Parathyroid adenoma (tissue), 2 donors: ENCODE measurements at regions not wholly inside any gene's neighbourhood (a gene's known extent, or its start where the extent isn't known, plus 50 kb on each side); places are given as distances from the start of the nearest gene placed in this dataset.

Experiments used
- H2AFZ ChIP-seq: fragments of 300-600 bp; sonication (generic); one replicate; pipeline ENCODE4 v1.7.0; 2017; ENCODE audit warnings: antibody characterized with exemption, mild to moderate bottlenecking
- H3K27ac ChIP-seq: fragments of 300-600 bp; sonication (generic); one replicate; pipeline ENCODE4 v1.7.0; 2017
- H3K27me3 ChIP-seq: fragments of 300-600 bp; sonication (generic); one replicate; pipeline ENCODE4 v1.7.0; 2017; ENCODE audit warnings: low read length; ENCODE audit not compliant: control insufficient read depth, insufficient read depth
- H3K36me3 ChIP-seq: fragments of 300-600 bp; sonication (generic); one replicate; pipeline ENCODE4 v1.7.0; 2017; ENCODE audit warnings: low read length; ENCODE audit not compliant: control insufficient read depth, insufficient read depth
- H3K4me1 ChIP-seq: fragments of 300-600 bp; sonication (generic); one replicate; pipeline ENCODE4 v1.7.0; 2017; ENCODE audit warnings: control low read depth
- H3K4me2 ChIP-seq: fragments of 300-600 bp; sonication (generic); one replicate; pipeline ENCODE4 v1.7.0; 2017; ENCODE audit warnings: low read length
- H3K4me3 ChIP-seq: fragments of 300-600 bp; sonication (generic); one replicate; pipeline ENCODE4 v1.7.0; 2017; ENCODE audit warnings: low read depth, low read length
- H3K79me2 ChIP-seq: fragments of 300-600 bp; sonication (generic); one replicate; pipeline ENCODE4 v1.7.0; 2017; ENCODE audit warnings: control low read depth
- H3K9ac ChIP-seq: fragments of 300-600 bp; sonication (generic); one replicate; pipeline ENCODE4 v1.7.0; 2017; ENCODE audit warnings: mild to moderate bottlenecking
- H3K9me3 ChIP-seq: fragments of 300-600 bp; sonication (generic); one replicate; pipeline ENCODE4 v1.7.0; 2017; ENCODE audit warnings: low read length; ENCODE audit not compliant: control insufficient read depth
- CTCF ChIP-seq: fragments of 300-600 bp; sonication (generic); IDR thresholded peaks from one replicate; pipeline ENCODE4 v1.7.0; 2017; ENCODE audit warnings: antibody characterized with exemption, mild to moderate bottlenecking
- donor health status: primary hyperparathyroidism.

DNA sequence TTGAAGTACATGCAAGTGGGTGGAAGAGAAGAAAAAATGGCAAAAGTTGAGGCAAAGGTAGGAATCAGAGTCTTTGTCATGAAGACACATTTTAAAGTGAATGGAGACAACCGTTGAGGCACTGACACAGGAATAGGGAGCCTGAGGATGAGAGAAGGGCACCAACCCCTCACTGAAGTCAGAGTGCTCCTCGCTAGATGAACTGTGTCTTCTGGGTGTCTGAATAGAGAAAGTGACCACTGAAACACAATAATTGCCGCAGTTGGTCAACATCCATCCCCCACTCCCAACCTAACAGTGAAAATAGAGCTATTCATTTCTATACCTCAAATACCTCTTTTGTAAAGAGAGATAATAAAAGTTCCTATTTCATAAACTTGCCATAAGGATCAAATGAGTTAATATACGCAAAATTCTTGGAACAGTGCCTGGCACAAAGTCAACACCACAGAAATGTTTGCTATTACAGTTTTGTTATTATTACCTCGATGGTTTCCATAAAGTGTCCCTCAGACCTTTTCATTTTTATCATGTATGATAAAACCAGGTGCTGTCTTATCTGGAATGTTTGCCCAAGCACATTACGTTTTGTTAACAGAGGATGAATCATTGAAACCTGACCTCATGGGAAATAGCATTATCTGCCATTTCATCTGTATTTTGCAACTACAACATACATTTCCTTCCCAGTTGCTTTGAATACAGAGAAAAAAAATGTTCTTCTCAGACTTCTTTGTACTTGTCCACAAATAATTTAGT lies 61.8 kb upstream of the SP4 start:
- no peak overlapping the region for H3K9ac ChIP-seq
- no peaks in the 10 kb centered on the region for H3K36me3 ChIP-seq
- H3K4me1 ChIP-seq, result no peaks in the 10 kb centered on the region
- no peak for TF ChIP-seq CTCF
- H3K27ac ChIP-seq, result no peak overlapping the region
- no peaks in the 10 kb centered on the region for H3K27me3 ChIP-seq
- H3K4me2 ChIP-seq, result no peak overlapping the region
- H3K9me3 ChIP-seq, result no peaks in the 10 kb centered on the region
- no peaks in the 10 kb centered on the region for H3K79me2 ChIP-seq
- H3K4me3 ChIP-seq, result no peak overlapping the region
- H2AFZ ChIP-seq, result no peak overlapping the region

DNA sequence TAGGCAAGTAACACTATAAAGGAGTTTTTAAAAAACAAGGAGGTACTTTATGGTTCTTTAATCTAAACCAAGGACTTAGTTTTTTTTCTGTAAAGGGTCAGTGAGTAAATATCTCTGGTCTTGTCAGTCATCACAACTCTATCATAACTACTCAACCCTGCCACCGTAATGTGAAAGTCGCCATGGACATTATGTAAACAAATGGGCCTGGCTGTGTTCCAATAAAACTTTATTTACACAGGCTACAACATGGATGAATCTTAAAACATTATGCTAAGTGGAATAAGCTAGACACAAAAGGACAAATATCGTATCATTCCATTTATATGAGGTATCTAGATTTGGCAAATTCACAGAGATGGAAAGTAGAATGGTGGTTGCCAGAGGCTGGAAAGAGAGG lies 60.8 kb upstream of the SP4 start:
- Histone ChIP-seq H3K4me2 (no peak overlapping the region), H3K79me2 (no peaks in the 10 kb centered on the region)
- TF ChIP-seq CTCF, result no peak

DNA sequence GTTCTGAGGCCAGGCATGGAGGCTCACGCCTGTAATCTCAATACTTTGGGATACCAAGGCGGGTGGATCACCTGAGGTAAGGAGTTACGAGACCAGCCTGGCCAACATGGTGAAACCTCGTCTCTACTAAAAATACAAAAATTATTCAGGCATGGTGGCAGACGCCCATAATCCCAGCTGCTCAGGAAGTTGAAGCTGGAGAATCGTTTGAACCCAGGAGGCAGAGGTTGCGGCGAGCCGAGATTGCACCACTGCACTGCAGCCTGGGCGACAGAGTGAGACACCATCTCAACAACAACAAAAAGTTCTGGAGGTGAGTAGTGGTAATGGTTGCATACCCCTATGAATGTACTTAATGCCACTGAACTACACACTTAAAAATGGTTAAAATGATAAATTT lies 60.3 kb upstream of the SP4 start:
- Histone ChIP-seq H3K9ac (no peak overlapping the region), H3K4me2 (no peak overlapping the region), H3K4me3 (no peak overlapping the region), H3K36me3 (no peaks in the 10 kb centered on the region), H2AFZ (no peak overlapping the region), H3K27me3 (no peaks in the 10 kb centered on the region), H3K4me1 (no peaks in the 10 kb centered on the region), H3K79me2 (no peaks in the 10 kb centered on the region), H3K27ac (no peak overlapping the region), H3K9me3 (no peaks in the 10 kb centered on the region)
- no peak for TF ChIP-seq CTCF

More for the DNA sequence above, 60.8 kb upstream of the SP4 start:
- Histone ChIP-seq H2AFZ (no peak overlapping the region), H3K4me1 (no peaks in the 10 kb centered on the region), H3K36me3 (no peaks in the 10 kb centered on the region), H3K9me3 (no peaks in the 10 kb centered on the region), H3K4me3 (no peak overlapping the region), H3K27me3 (no peaks in the 10 kb centered on the region), H3K27ac (no peak overlapping the region), H3K9ac (no peak overlapping the region)

GRCh38 chr7:21368317-21368716 lies 59.6 kb upstream of the SP4 start:
- H3K4me1 ChIP-seq, result no peaks in the 10 kb centered on the region
- no peaks in the 10 kb centered on the region for H3K79me2 ChIP-seq
- no peak for TF ChIP-seq CTCF
- no peak overlapping the region for H3K27ac ChIP-seq
- no peaks in the 10 kb centered on the region for H3K36me3 ChIP-seq
- H3K27me3 ChIP-seq, result no peaks in the 10 kb centered on the region
- no peak overlapping the region for H3K4me2 ChIP-seq
- H3K9ac ChIP-seq, result no peak overlapping the region
- no peak overlapping the region for H2AFZ ChIP-seq
- H3K4me3 ChIP-seq, result no peak overlapping the region
- H3K9me3 ChIP-seq, result no peaks in the 10 kb centered on the region
